ENCODE measurements at regions not wholly inside any gene's neighbourhood (a gene's known extent, or its start where the extent isn't known, plus 50 kb on each side); places are given as distances from the start of the nearest gene placed in this dataset.

- no peak for TF ChIP-seq CTCF (conservative IDR thresholded peaks at IDR 0.05)
- DNase-seq (ENCODE audit: extremely low spot score, unreplicated experiment): no peak
- peaks cover 44% of the 10 kb centered on the region for H3K4me1 Mint-ChIP-seq (ENCODE audit: unreplicated experiment)
- no peak overlapping the region for H3K27ac Mint-ChIP-seq
- H3K4me3 Mint-ChIP-seq: no peak overlapping the region
- peaks cover 31% of the 10 kb centered on the region for H3K27me3 Mint-ChIP-seq
- no peaks in the 10 kb centered on the region for H3K9me3 Mint-ChIP-seq
- H3K36me3 Mint-ChIP-seq: no peaks in the 10 kb centered on the region
Measured at GRCh38 chr2:41944220-41944880, 103.5 kb upstream of the PKDCC start.

- H3K4me3 Mint-ChIP-seq: peak overlapping the region; percentile 63
- peaks cover 28% of the 10 kb centered on the region for H3K27me3 Mint-ChIP-seq
- H3K4me1 Mint-ChIP-seq (ENCODE audit: unreplicated experiment): peaks cover 39% of the 10 kb centered on the region
- H3K36me3 Mint-ChIP-seq: no peaks in the 10 kb centered on the region
- TF ChIP-seq CTCF (conservative IDR thresholded peaks at IDR 0.05): no peak
- no peak overlapping the region for H3K27ac Mint-ChIP-seq
- no peak for DNase-seq (ENCODE audit: extremely low spot score, unreplicated experiment)
- no peaks in the 10 kb centered on the region for H3K9me3 Mint-ChIP-seq
Measured at GRCh38 chr2:41947701-41948396, 100.0 kb upstream of the PKDCC start.

- no peaks in the 10 kb centered on the region for H3K9me3 Mint-ChIP-seq
- TF ChIP-seq CTCF (conservative IDR thresholded peaks at IDR 0.05): no peak
- no peak overlapping the region for H3K27ac Mint-ChIP-seq
- DNase-seq (ENCODE audit: extremely low spot score, unreplicated experiment): no peak
- no peaks in the 10 kb centered on the region for H3K36me3 Mint-ChIP-seq
- H3K27me3 Mint-ChIP-seq: peaks cover 28% of the 10 kb centered on the region
- H3K4me1 Mint-ChIP-seq (ENCODE audit: unreplicated experiment): peaks cover 40% of the 10 kb centered on the region
- no peak overlapping the region for H3K4me3 Mint-ChIP-seq
Measured at GRCh38 chr2:41948397-41948763, 99.4 kb upstream of the PKDCC start.

- no peak for DNase-seq (ENCODE audit: extremely low spot score, unreplicated experiment)
- Mint-ChIP-seq H3K27me3 (peaks cover 32% of the 10 kb centered on the region), H3K36me3 (no peaks in the 10 kb centered on the region), H3K4me1 (ENCODE audit: unreplicated experiment) (peaks cover 49% of the 10 kb centered on the region), H3K9me3 (no peaks in the 10 kb centered on the region), H3K4me3 (no peak overlapping the region), H3K27ac (no peak overlapping the region)
- no peak for TF ChIP-seq CTCF (conservative IDR thresholded peaks at IDR 0.05)
Measured at GRCh38 chr2:41949091-41949882, 98.5 kb upstream of the PKDCC start.

- H3K27me3 Mint-ChIP-seq: peaks cover 32% of the 10 kb centered on the region
- no peak for DNase-seq (ENCODE audit: extremely low spot score, unreplicated experiment)
- no peak overlapping the region for H3K27ac Mint-ChIP-seq
- H3K36me3 Mint-ChIP-seq: no peaks in the 10 kb centered on the region
- no peaks in the 10 kb centered on the region for H3K9me3 Mint-ChIP-seq
- no peak for TF ChIP-seq CTCF (conservative IDR thresholded peaks at IDR 0.05)
- peaks cover 57% of the 10 kb centered on the region for H3K4me1 Mint-ChIP-seq (ENCODE audit: unreplicated experiment)
- no peak overlapping the region for H3K4me3 Mint-ChIP-seq
Measured at GRCh38 chr2:41949883-41950665, 97.7 kb upstream of the PKDCC start.

Measured in type B pancreatic cell (in vitro differentiated cells).